Activated CD4-positive, alpha-beta T cell treated with anti-CD3 and anti-CD28 coated beads, Interleukin-10, Interleukin-2, amounts not matched to agents 100 ng/mL and 50 ng/mL, durations not matched to agents 16 hours and 8 hours (primary cell): ENCODE measurements at regions not wholly inside any gene's neighbourhood (a gene's known extent, or its start where the extent isn't known, plus 50 kb on each side); places are given as distances from the start of the nearest gene placed in this dataset.
"Not testable (repeated sequence)": the region's sequence is repeated elsewhere in the genome, so short reads cannot be mapped to it uniquely, and the experiment has no call there.

Experiments used
- DNase-seq: peaks from one replicate; pipeline ENCODE4 v3.0.0-alpha.2; 2020

- no peak for DNase-seq
Measured at GRCh38 chr11:90705661-90706060, 482.8 kb upstream of the CHORDC1 start.

- no peak for DNase-seq
Measured at GRCh38 chr11:90704510-90704909, 481.7 kb upstream of the CHORDC1 start.

GRCh38 chr11:90701716-90702115, 478.9 kb upstream of the CHORDC1 start:
- no peak for DNase-seq

GRCh38 chr11:90700789-90701439, 478.1 kb upstream of the CHORDC1 start:
- no peak for DNase-seq

- DNase-seq: no peak
Measured at GRCh38 chr11:90699791-90700400, 477.0 kb upstream of the CHORDC1 start.

- DNase-seq: no peak
Measured at GRCh38 chr11:90698238-90698637, 475.4 kb upstream of the CHORDC1 start.

GRCh38 chr11:90675496-90675895, 452.6 kb upstream of the CHORDC1 start:
- not testable (repeated sequence) for DNase-seq

GRCh38 chr11:90669094-90669493, 446.2 kb upstream of the CHORDC1 start:
- no peak for DNase-seq

GRCh38 chr11:90668502-90668901, 445.7 kb upstream of the CHORDC1 start:
- DNase-seq: no peak

GRCh38 chr11:90661233-90661632, 438.4 kb upstream of the CHORDC1 start:
- no peak for DNase-seq

GRCh38 chr11:90656171-90656570, 433.3 kb upstream of the CHORDC1 start:
- DNase-seq: no peak

- DNase-seq: no peak
Measured at GRCh38 chr11:90650153-90650552, 427.3 kb upstream of the CHORDC1 start.

GRCh38 chr11:90646706-90647105, 423.9 kb upstream of the CHORDC1 start:
- no peak for DNase-seq

- DNase-seq: no peak
Measured at GRCh38 chr11:90646266-90646665, 423.4 kb upstream of the CHORDC1 start.

- DNase-seq: no peak
Measured at GRCh38 chr11:90639461-90639993, 416.7 kb upstream of the CHORDC1 start.

- DNase-seq: no peak
Measured at GRCh38 chr11:90635886-90636285, 413.0 kb upstream of the CHORDC1 start.

- DNase-seq: no peak
Measured at GRCh38 chr11:90635151-90635550, 412.3 kb upstream of the CHORDC1 start.

GRCh38 chr11:90630176-90630575, 407.3 kb upstream of the CHORDC1 start:
- no peak for DNase-seq

GRCh38 chr11:90629229-90629806, 406.5 kb upstream of the CHORDC1 start:
- no peak for DNase-seq

GRCh38 chr11:90614318-90614717, 391.5 kb upstream of the CHORDC1 start:
- no peak for DNase-seq

GRCh38 chr11:90613037-90613436, 390.2 kb upstream of the CHORDC1 start:
- DNase-seq: not testable (repeated sequence)

GRCh38 chr11:90606721-90607120, 383.9 kb upstream of the CHORDC1 start:
- no peak for DNase-seq

GRCh38 chr11:90601261-90601660, 378.4 kb upstream of the CHORDC1 start:
- no peak for DNase-seq

- no peak for DNase-seq
Measured at GRCh38 chr11:90594658-90595057, 371.8 kb upstream of the CHORDC1 start.
